ENCODE measurements at regions not wholly inside any gene's neighbourhood (a gene's known extent, or its start where the extent isn't known, plus 50 kb on each side); places are given as distances from the start of the nearest gene placed in this dataset.

- no peak for FAIRE-seq
- Histone ChIP-seq H3K27ac (ENCODE audit: extremely low read length, insufficient read depth, low read length) (no peak overlapping the region), H3K9me3 (ENCODE audit: low read length) (peaks cover 8% of the 10 kb centered on the region; the same call in 1 of the 2 replicates), H2AFZ (ENCODE audit: low read length) (no peak overlapping the region), H3K79me2 (ENCODE audit: insufficient read depth, low read length) (no peaks in the 10 kb centered on the region), H3K36me3 (replicated peaks in 1 of 2; ENCODE audit: control insufficient read depth in 1 of 2, insufficient read depth in 2 of 2, low read length in 2 of 2) (no peaks in the 10 kb centered on the region), H3K4me2 (ENCODE audit: low read depth, low read length) (no peak overlapping the region), H4K20me1 (ENCODE audit: insufficient read depth, low read length) (no peaks in the 10 kb centered on the region), H3K9ac (ENCODE audit: insufficient read depth, low read depth, low read length) (no peak overlapping the region), H3K27me3 (ENCODE audit: control insufficient read depth in 1 of 2, insufficient read depth in 2 of 2, low read length in 2 of 2) (no peaks in the 10 kb centered on the region), H3K4me3 (replicated peaks in 1 of 3; ENCODE audit: insufficient read depth in 1 of 3, low read depth in 2 of 3, low read length in 3 of 3) (no peak overlapping the region), H3K4me1 (ENCODE audit: insufficient read depth, low read length) (peaks cover 9% of the 10 kb centered on the region)
- 0% methylated on average over 1 of the region's 1 CpG for WGBS (ENCODE audit: low lambda C conversion rate)
- CTCF ChIA-PET (ENCODE audit: low intra/inter-chr PET ratio, low total read pairs): no interaction called here
- no TSS peak for BruUV-seq (replicated peaks)
- TF ChIP-seq, protein P1, sequence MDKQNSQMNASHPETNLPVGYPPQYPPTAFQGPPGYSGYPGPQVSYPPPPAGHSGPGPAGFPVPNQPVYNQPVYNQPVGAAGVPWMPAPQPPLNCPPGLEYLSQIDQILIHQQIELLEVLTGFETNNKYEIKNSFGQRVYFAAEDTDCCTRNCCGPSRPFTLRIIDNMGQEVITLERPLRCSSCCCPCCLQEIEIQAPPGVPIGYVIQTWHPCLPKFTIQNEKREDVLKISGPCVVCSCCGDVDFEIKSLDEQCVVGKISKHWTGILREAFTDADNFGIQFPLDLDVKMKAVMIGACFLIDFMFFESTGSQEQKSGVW (CRISPR knock-in tag; IDR thresholded peaks at IDR 0.05; ENCODE audit: borderline replicate concordance): no peak
- TF ChIP-seq KLF6 (CRISPR knock-in tag; IDR thresholded peaks at IDR 0.05) (no peak), RFX3 (CRISPR knock-in tag; IDR thresholded peaks at IDR 0.05) (no peak), PHB2 (IDR thresholded peaks at IDR 0.05; ENCODE audit: partially characterized antibody) (no peak), ARID5B (CRISPR knock-in tag; IDR thresholded peaks at IDR 0.05) (peak; percentile 23; the same call in 1 of the 2 replicates), FOXA3 (CRISPR knock-in tag; IDR thresholded peaks at IDR 0.05) (peak; percentile 13; the same call in 1 of the 2 replicates), ZNF362 (CRISPR knock-in tag; IDR thresholded peaks at IDR 0.05; ENCODE audit: borderline replicate concordance) (peak; percentile 49; the same call in 1 of the 2 replicates), KDM4B (CRISPR knock-in tag; IDR thresholded peaks at IDR 0.05) (no peak), POLR2AphosphoS2 (IDR thresholded peaks at IDR 0.05; ENCODE audit: low read depth, low read length) (no peak), TEAD3 (CRISPR knock-in tag; optimal IDR thresholded peaks at IDR 0.05; ENCODE audit: borderline replicate concordance) (peak; percentile 93), ZNF34 (CRISPR knock-in tag; IDR thresholded peaks at IDR 0.05; ENCODE audit: borderline replicate concordance) (no peak)
- TF ChIP-seq, protein P2, sequence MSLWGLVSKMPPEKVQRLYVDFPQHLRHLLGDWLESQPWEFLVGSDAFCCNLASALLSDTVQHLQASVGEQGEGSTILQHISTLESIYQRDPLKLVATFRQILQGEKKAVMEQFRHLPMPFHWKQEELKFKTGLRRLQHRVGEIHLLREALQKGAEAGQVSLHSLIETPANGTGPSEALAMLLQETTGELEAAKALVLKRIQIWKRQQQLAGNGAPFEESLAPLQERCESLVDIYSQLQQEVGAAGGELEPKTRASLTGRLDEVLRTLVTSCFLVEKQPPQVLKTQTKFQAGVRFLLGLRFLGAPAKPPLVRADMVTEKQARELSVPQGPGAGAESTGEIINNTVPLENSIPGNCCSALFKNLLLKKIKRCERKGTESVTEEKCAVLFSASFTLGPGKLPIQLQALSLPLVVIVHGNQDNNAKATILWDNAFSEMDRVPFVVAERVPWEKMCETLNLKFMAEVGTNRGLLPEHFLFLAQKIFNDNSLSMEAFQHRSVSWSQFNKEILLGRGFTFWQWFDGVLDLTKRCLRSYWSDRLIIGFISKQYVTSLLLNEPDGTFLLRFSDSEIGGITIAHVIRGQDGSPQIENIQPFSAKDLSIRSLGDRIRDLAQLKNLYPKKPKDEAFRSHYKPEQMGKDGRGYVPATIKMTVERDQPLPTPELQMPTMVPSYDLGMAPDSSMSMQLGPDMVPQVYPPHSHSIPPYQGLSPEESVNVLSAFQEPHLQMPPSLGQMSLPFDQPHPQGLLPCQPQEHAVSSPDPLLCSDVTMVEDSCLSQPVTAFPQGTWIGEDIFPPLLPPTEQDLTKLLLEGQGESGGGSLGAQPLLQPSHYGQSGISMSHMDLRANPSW (CRISPR knock-in tag; IDR thresholded peaks at IDR 0.05; ENCODE audit: borderline replicate concordance): no peak
- intact Hi-C loops (cut with micrococcal nuclease; ENCODE audit: unreplicated experiment) (no loop called here), in situ Hi-C loops (cut with HindIII; ENCODE audit: extremely low pct_ligation_motif_present, low pct_unique_long_range_greater_than_20kb) (no loop called here)
- peak; percentile 53 for DNase-seq (ENCODE audit: low spot score)
- ATAC-seq: peak; percentile 80
- POLR2A ChIA-PET: no interaction called here
These were observed 481.8 kb downstream of the GRXCR1 start for GRCh38 chr4:43374216-43374751.

Data from HepG2 (cell line).